ENCODE measurements at regions not wholly inside any gene's neighbourhood (a gene's known extent, or its start where the extent isn't known, plus 50 kb on each side); places are given as distances from the start of the nearest gene placed in this dataset.

GRCh38 chr18:41845563-41845962 lies 109.5 kb upstream of the PIK3C3 start:
- TF ChIP-seq MYC (IDR thresholded peaks at IDR 0.05; ENCODE audit: low read depth, low read length) = no peak
- TF ChIP-seq POLR2A (IDR thresholded peaks at IDR 0.05; ENCODE audit: extremely low read depth, insufficient read length) = no peak
- no peak for TF ChIP-seq MAX (IDR thresholded peaks at IDR 0.05; ENCODE audit: low read depth, low read length)
- TF ChIP-seq CTCF (IDR thresholded peaks at IDR 0.05; ENCODE audit: low read depth, low read length) = no peak
- no peak overlapping the region for H3K4me3 ChIP-seq (ENCODE audit: low read depth, low read length)
- no peak for DNase-seq (ENCODE audit: low read depth)

GRCh38 chr18:41842886-41843285 lies 112.1 kb upstream of the PIK3C3 start:
- H3K4me3 ChIP-seq (ENCODE audit: low read depth, low read length) = no peak overlapping the region
- DNase-seq (ENCODE audit: low read depth) = no peak
- no peak for TF ChIP-seq CTCF (IDR thresholded peaks at IDR 0.05; ENCODE audit: low read depth, low read length)
- TF ChIP-seq MYC (IDR thresholded peaks at IDR 0.05; ENCODE audit: low read depth, low read length) = no peak
- no peak for TF ChIP-seq MAX (IDR thresholded peaks at IDR 0.05; ENCODE audit: low read depth, low read length)
- TF ChIP-seq POLR2A (IDR thresholded peaks at IDR 0.05; ENCODE audit: extremely low read depth, insufficient read length) = no peak

GRCh38 chr18:41829647-41830516 lies 125.2 kb upstream of the PIK3C3 start:
- no peak overlapping the region for H3K4me3 ChIP-seq (ENCODE audit: low read depth, low read length)
- TF ChIP-seq CTCF (IDR thresholded peaks at IDR 0.05; ENCODE audit: low read depth, low read length) (no peak), MYC (IDR thresholded peaks at IDR 0.05; ENCODE audit: low read depth, low read length) (no peak), POLR2A (IDR thresholded peaks at IDR 0.05; ENCODE audit: extremely low read depth, insufficient read length) (no peak), MAX (IDR thresholded peaks at IDR 0.05; ENCODE audit: low read depth, low read length) (no peak)
- DNase-seq (ENCODE audit: low read depth) = no peak

- no peak for DNase-seq (ENCODE audit: low read depth)
- no peak overlapping the region for H3K4me3 ChIP-seq (ENCODE audit: low read depth, low read length)
- TF ChIP-seq MAX (IDR thresholded peaks at IDR 0.05; ENCODE audit: low read depth, low read length) = no peak
- no peak for TF ChIP-seq MYC (IDR thresholded peaks at IDR 0.05; ENCODE audit: low read depth, low read length)
- no peak for TF ChIP-seq CTCF (IDR thresholded peaks at IDR 0.05; ENCODE audit: low read depth, low read length)
- TF ChIP-seq POLR2A (IDR thresholded peaks at IDR 0.05; ENCODE audit: extremely low read depth, insufficient read length) = no peak
Observed at GRCh38 chr18:41828137-41828536, 126.9 kb upstream of the PIK3C3 start.

GRCh38 chr18:41820784-41821183 lies 134.2 kb upstream of the PIK3C3 start:
- no peak for DNase-seq (ENCODE audit: low read depth)
- TF ChIP-seq POLR2A (IDR thresholded peaks at IDR 0.05; ENCODE audit: extremely low read depth, insufficient read length) (no peak), CTCF (IDR thresholded peaks at IDR 0.05; ENCODE audit: low read depth, low read length) (no peak), MYC (IDR thresholded peaks at IDR 0.05; ENCODE audit: low read depth, low read length) (no peak), MAX (IDR thresholded peaks at IDR 0.05; ENCODE audit: low read depth, low read length) (no peak)
- H3K4me3 ChIP-seq (ENCODE audit: low read depth, low read length) = no peak overlapping the region
